Thymus (tissue), 11 donors: ENCODE measurements at regions not wholly inside any gene's neighbourhood (a gene's known extent, or its start where the extent isn't known, plus 50 kb on each side); places are given as distances from the start of the nearest gene placed in this dataset.

ENCODE experiments used
- DNase-seq, 9 donors: peaks; one replicate each; pipeline ENCODE4 v3.0.0-alpha.2; 2013; ENCODE audit warnings: low spot score in 9 of 9, low read depth in 6 of 9, missing footprints in 1 of 9
- H3K27ac ChIP-seq, 2 donors: one replicate each; pipeline ENCODE4 v1.5.1; 2013; ENCODE audit warnings: control low read depth in 1 of 2, low read depth in 1 of 2, low read length in 1 of 2, mild to moderate bottlenecking in 1 of 2, moderate library complexity in 1 of 2
- H3K27me3 ChIP-seq, 2 donors: one replicate each; pipeline ENCODE4 v1.5.1; 2013; ENCODE audit warnings: low read length in 1 of 2; ENCODE audit not compliant: control insufficient read depth in 2 of 2, insufficient read depth in 1 of 2
- H3K36me3 ChIP-seq, 2 donors: one replicate each; pipeline ENCODE4 v1.5.1; 2013; ENCODE audit warnings: low read length in 1 of 2, mild to moderate bottlenecking in 1 of 2, moderate library complexity in 1 of 2; ENCODE audit not compliant: control insufficient read depth in 2 of 2, insufficient read depth in 2 of 2
- H3K4me1 ChIP-seq, 2 donors: one replicate each; pipeline ENCODE4 v1.5.1; 2013; ENCODE audit warnings: low read length in 2 of 2; ENCODE audit not compliant: control insufficient read depth in 2 of 2, insufficient read depth in 2 of 2
- H3K4me3 ChIP-seq, 2 donors: one replicate each; pipeline ENCODE4 v1.5.1; 2013; ENCODE audit warnings: low read length in 2 of 2, control low read depth in 1 of 2, mild to moderate bottlenecking in 1 of 2
- H3K9me3 ChIP-seq, 2 donors: one replicate each; pipeline ENCODE4 v1.5.1; 2013; ENCODE audit warnings: low read length in 1 of 2, mild to moderate bottlenecking in 1 of 2; ENCODE audit not compliant: control insufficient read depth in 2 of 2, insufficient read depth in 1 of 2
- WGBS: extraction: QIAGEN DNeasy Blood & Tissue Kit; methylation state at CpG from one replicate; pipeline ENCODE4 v1.1.7; 2013; 5-methylcytosine and 5-hydroxymethylcytosine counted together
- donor health status: healthy.

GRCh38 chr3:150084128-150084527 is 113.4 kb upstream of the PFN2 start:
- no peak for DNase-seq
- H3K4me3 ChIP-seq, result no peak overlapping the region
- H3K4me1 ChIP-seq, result no peaks in the 10 kb centered on the region
- H3K36me3 ChIP-seq, result no peaks in the 10 kb centered on the region
- H3K27me3 ChIP-seq, result no peaks in the 10 kb centered on the region
- H3K27ac ChIP-seq, result no peak overlapping the region
- no peaks in the 10 kb centered on the region for H3K9me3 ChIP-seq
- WGBS, result 98% methylated on average over 1 of the region's 1 CpG

- no peaks in the 10 kb centered on the region for H3K36me3 ChIP-seq
- no peak overlapping the region for H3K4me3 ChIP-seq
- H3K27ac ChIP-seq, result no peak overlapping the region
- no peaks in the 10 kb centered on the region for H3K27me3 ChIP-seq
- 88% methylated on average over 8 of the region's 8 CpGs for WGBS
- no peaks in the 10 kb centered on the region for H3K4me1 ChIP-seq
- no peak for DNase-seq
- no peaks in the 10 kb centered on the region for H3K9me3 ChIP-seq
Observed at GRCh38 chr3:150083655-150084042, 113.0 kb upstream of the PFN2 start.

GRCh38 chr3:150082898-150083654 is 112.4 kb upstream of the PFN2 start:
- DNase-seq, result no peak
- no peak overlapping the region for H3K4me3 ChIP-seq
- H3K36me3 ChIP-seq, result no peaks in the 10 kb centered on the region
- H3K27ac ChIP-seq, result no peak overlapping the region
- H3K4me1 ChIP-seq, result no peaks in the 10 kb centered on the region
- WGBS, result 90% methylated on average over 2 of the region's 2 CpGs
- H3K27me3 ChIP-seq, result no peaks in the 10 kb centered on the region
- H3K9me3 ChIP-seq, result no peaks in the 10 kb centered on the region

GRCh38 chr3:150081084-150081483 is 110.4 kb upstream of the PFN2 start:
- no peak overlapping the region for H3K27ac ChIP-seq
- WGBS, result 91% methylated on average over 4 of the region's 4 CpGs
- no peaks in the 10 kb centered on the region for H3K36me3 ChIP-seq
- no peaks in the 10 kb centered on the region for H3K9me3 ChIP-seq
- no peaks in the 10 kb centered on the region for H3K27me3 ChIP-seq
- no peak for DNase-seq
- H3K4me3 ChIP-seq, result no peak overlapping the region
- peaks cover 0 to 5% of the 10 kb centered on the region in 2 donors for H3K4me1 ChIP-seq

- 92% methylated on average over 4 of the region's 4 CpGs for WGBS
- Histone ChIP-seq H3K4me3 (no peak overlapping the region), H3K4me1 (peaks cover 0 to 5% of the 10 kb centered on the region in 2 donors), H3K27me3 (no peaks in the 10 kb centered on the region), H3K36me3 (no peaks in the 10 kb centered on the region), H3K27ac (no peak overlapping the region), H3K9me3 (no peaks in the 10 kb centered on the region)
- DNase-seq, result no peak
Observed at GRCh38 chr3:150080058-150080730, 109.5 kb upstream of the PFN2 start.

GRCh38 chr3:150079029-150079739 is 108.5 kb upstream of the PFN2 start:
- no peak for DNase-seq
- WGBS, result 93% methylated on average over 5 of the region's 5 CpGs
- Histone ChIP-seq H3K9me3 (no peaks in the 10 kb centered on the region), H3K27ac (no peak overlapping the region), H3K36me3 (no peaks in the 10 kb centered on the region), H3K4me1 (peaks cover 0 to 5% of the 10 kb centered on the region in 2 donors), H3K4me3 (no peak overlapping the region), H3K27me3 (no peaks in the 10 kb centered on the region)

GRCh38 chr3:150077581-150078247 is 107.0 kb upstream of the PFN2 start:
- no peaks in the 10 kb centered on the region for H3K27me3 ChIP-seq
- 72% methylated on average over 4 of the region's 4 CpGs for WGBS
- no peak for DNase-seq

GRCh38 chr3:150077107-150077506 is 106.4 kb upstream of the PFN2 start:
- peak in 4 of 9 donors; percentile 5 to 49 (median 14) for DNase-seq
- Histone ChIP-seq H3K27ac (no peak overlapping the region), H3K4me3 (no peak overlapping the region), H3K9me3 (no peaks in the 10 kb centered on the region), H3K27me3 (no peaks in the 10 kb centered on the region), H3K36me3 (no peaks in the 10 kb centered on the region), H3K4me1 (peaks cover 0 to 5% of the 10 kb centered on the region in 2 donors)
- WGBS, result 54% methylated on average over 3 of the region's 3 CpGs

More at GRCh38 chr3:150077581-150078247, 107.0 kb upstream of the PFN2 start:
- H3K4me3 ChIP-seq, result no peak overlapping the region
- H3K36me3 ChIP-seq, result no peaks in the 10 kb centered on the region
- H3K9me3 ChIP-seq, result no peaks in the 10 kb centered on the region
- H3K27ac ChIP-seq, result no peak overlapping the region
- H3K4me1 ChIP-seq, result peaks cover 0 to 5% of the 10 kb centered on the region in 2 donors
